ENCODE measurements at regions not wholly inside any gene's neighbourhood (a gene's known extent, or its start where the extent isn't known, plus 50 kb on each side); places are given as distances from the start of the nearest gene placed in this dataset.
A peak's percentile ranks its signal among the peaks of the same experiment; 100 is the strongest.

- no peaks in the 10 kb centered on the region for H3K9me3 ChIP-seq (ENCODE audit: low read length)
- DNase-seq, result peak; percentile 65
- no peak overlapping the region for H3K9ac ChIP-seq (ENCODE audit: low read length)
- H2AFZ ChIP-seq (ENCODE audit: low read length), result peak overlapping the region; percentile 39; the same call in 1 of the 2 replicates
- H3K27me3 ChIP-seq (ENCODE audit: low read length), result no peaks in the 10 kb centered on the region
- H3K4me1 ChIP-seq (ENCODE audit: low read length), result no peaks in the 10 kb centered on the region
- no peaks in the 10 kb centered on the region for H4K20me1 ChIP-seq (ENCODE audit: insufficient read depth, low read depth, low read length)
- H3K79me2 ChIP-seq (ENCODE audit: low read length), result no peaks in the 10 kb centered on the region
- no peaks in the 10 kb centered on the region for H3K9me2 ChIP-seq (replicated peaks; ENCODE audit: insufficient read depth, low read length)
- H3K36me3 ChIP-seq (ENCODE audit: insufficient read depth, low read length), result no peaks in the 10 kb centered on the region
- no peak overlapping the region for H3K4me2 ChIP-seq (ENCODE audit: low read depth, low read length, poor library complexity, severe bottlenecking)
- H3K4me3 ChIP-seq (ENCODE audit: low read length), result no peak overlapping the region
- no peak overlapping the region for H3K27ac ChIP-seq (ENCODE audit: low read length)
Observed at GRCh38 chr7:153354071-153354470, 594.5 kb downstream of the ACTR3B start.

GRCh38 chr7:153370092-153370491 lies 610.5 kb downstream of the ACTR3B start:
- H3K4me1 ChIP-seq (ENCODE audit: low read length), result no peaks in the 10 kb centered on the region
- H3K4me2 ChIP-seq (ENCODE audit: low read depth, low read length, poor library complexity, severe bottlenecking), result no peak overlapping the region
- H3K27me3 ChIP-seq (ENCODE audit: low read length), result no peaks in the 10 kb centered on the region

GRCh38 chr7:153380636-153381035 lies 621.1 kb downstream of the ACTR3B start:
- H3K79me2 ChIP-seq (ENCODE audit: low read length), result no peaks in the 10 kb centered on the region
- H3K27me3 ChIP-seq (ENCODE audit: low read length), result no peaks in the 10 kb centered on the region
- DNase-seq, result no peak
- no peak overlapping the region for H3K4me3 ChIP-seq (ENCODE audit: low read length)
- no peak overlapping the region for H2AFZ ChIP-seq (ENCODE audit: low read length)
- H3K9me2 ChIP-seq (replicated peaks; ENCODE audit: insufficient read depth, low read length), result no peaks in the 10 kb centered on the region
- H4K20me1 ChIP-seq (ENCODE audit: insufficient read depth, low read depth, low read length), result no peaks in the 10 kb centered on the region
- H3K4me1 ChIP-seq (ENCODE audit: low read length), result no peaks in the 10 kb centered on the region
- no peaks in the 10 kb centered on the region for H3K9me3 ChIP-seq (ENCODE audit: low read length)
- no peak overlapping the region for H3K9ac ChIP-seq (ENCODE audit: low read length)
- H3K27ac ChIP-seq (ENCODE audit: low read length), result no peak overlapping the region
- no peak overlapping the region for H3K4me2 ChIP-seq (ENCODE audit: low read depth, low read length, poor library complexity, severe bottlenecking)
- H3K36me3 ChIP-seq (ENCODE audit: insufficient read depth, low read length), result no peaks in the 10 kb centered on the region

More at GRCh38 chr7:153370092-153370491, 610.5 kb downstream of the ACTR3B start:
- Histone ChIP-seq H3K27ac (ENCODE audit: low read length) (no peak overlapping the region), H4K20me1 (ENCODE audit: insufficient read depth, low read depth, low read length) (no peaks in the 10 kb centered on the region), H3K36me3 (ENCODE audit: insufficient read depth, low read length) (no peaks in the 10 kb centered on the region), H2AFZ (ENCODE audit: low read length) (no peak overlapping the region), H3K9me3 (ENCODE audit: low read length) (no peaks in the 10 kb centered on the region), H3K9me2 (replicated peaks; ENCODE audit: insufficient read depth, low read length) (no peaks in the 10 kb centered on the region), H3K4me3 (ENCODE audit: low read length) (no peak overlapping the region), H3K9ac (ENCODE audit: low read length) (no peak overlapping the region), H3K79me2 (ENCODE audit: low read length) (no peaks in the 10 kb centered on the region)
- DNase-seq, result peak; percentile 41

- H3K9ac ChIP-seq (ENCODE audit: low read length), result no peak overlapping the region
- no peaks in the 10 kb centered on the region for H3K27me3 ChIP-seq (ENCODE audit: low read length)
- H4K20me1 ChIP-seq (ENCODE audit: insufficient read depth, low read depth, low read length), result no peaks in the 10 kb centered on the region
- H3K4me1 ChIP-seq (ENCODE audit: low read length), result no peaks in the 10 kb centered on the region
- no peaks in the 10 kb centered on the region for H3K9me3 ChIP-seq (ENCODE audit: low read length)
- no peak overlapping the region for H3K4me3 ChIP-seq (ENCODE audit: low read length)
- peak; percentile 73 for DNase-seq
- no peaks in the 10 kb centered on the region for H3K9me2 ChIP-seq (replicated peaks; ENCODE audit: insufficient read depth, low read length)
- H3K79me2 ChIP-seq (ENCODE audit: low read length), result no peaks in the 10 kb centered on the region
- H2AFZ ChIP-seq (ENCODE audit: low read length), result no peak overlapping the region
- no peaks in the 10 kb centered on the region for H3K36me3 ChIP-seq (ENCODE audit: insufficient read depth, low read length)
- H3K27ac ChIP-seq (ENCODE audit: low read length), result no peak overlapping the region
- H3K4me2 ChIP-seq (ENCODE audit: low read depth, low read length, poor library complexity, severe bottlenecking), result no peak overlapping the region
Observed at GRCh38 chr7:153381275-153382040, 621.9 kb downstream of the ACTR3B start.

GRCh38 chr7:153382641-153383101 lies 623.1 kb downstream of the ACTR3B start:
- DNase-seq, result no peak
- no peaks in the 10 kb centered on the region for H3K79me2 ChIP-seq (ENCODE audit: low read length)
- H4K20me1 ChIP-seq (ENCODE audit: insufficient read depth, low read depth, low read length), result no peaks in the 10 kb centered on the region
- no peak overlapping the region for H3K9ac ChIP-seq (ENCODE audit: low read length)
- H3K27ac ChIP-seq (ENCODE audit: low read length), result no peak overlapping the region
- no peaks in the 10 kb centered on the region for H3K9me2 ChIP-seq (replicated peaks; ENCODE audit: insufficient read depth, low read length)
- no peaks in the 10 kb centered on the region for H3K4me1 ChIP-seq (ENCODE audit: low read length)
- no peaks in the 10 kb centered on the region for H3K27me3 ChIP-seq (ENCODE audit: low read length)
- H3K4me2 ChIP-seq (ENCODE audit: low read depth, low read length, poor library complexity, severe bottlenecking), result no peak overlapping the region
- H3K4me3 ChIP-seq (ENCODE audit: low read length), result no peak overlapping the region
- H3K36me3 ChIP-seq (ENCODE audit: insufficient read depth, low read length), result no peaks in the 10 kb centered on the region
- no peak overlapping the region for H2AFZ ChIP-seq (ENCODE audit: low read length)
- no peaks in the 10 kb centered on the region; the same call in 1 of the 2 replicates for H3K9me3 ChIP-seq (ENCODE audit: low read length)

GRCh38 chr7:153383781-153384180 lies 624.2 kb downstream of the ACTR3B start:
- no peak overlapping the region for H3K9ac ChIP-seq (ENCODE audit: low read length)
- no peaks in the 10 kb centered on the region for H3K4me1 ChIP-seq (ENCODE audit: low read length)
- H3K4me3 ChIP-seq (ENCODE audit: low read length), result no peak overlapping the region
- no peaks in the 10 kb centered on the region for H3K9me2 ChIP-seq (replicated peaks; ENCODE audit: insufficient read depth, low read length)
- no peak for DNase-seq
- H3K79me2 ChIP-seq (ENCODE audit: low read length), result no peaks in the 10 kb centered on the region
- no peaks in the 10 kb centered on the region for H3K27me3 ChIP-seq (ENCODE audit: low read length)
- H3K4me2 ChIP-seq (ENCODE audit: low read depth, low read length, poor library complexity, severe bottlenecking), result no peak overlapping the region
- H2AFZ ChIP-seq (ENCODE audit: low read length), result no peak overlapping the region
- H4K20me1 ChIP-seq (ENCODE audit: insufficient read depth, low read depth, low read length), result no peaks in the 10 kb centered on the region
- no peak overlapping the region for H3K27ac ChIP-seq (ENCODE audit: low read length)
- H3K36me3 ChIP-seq (ENCODE audit: insufficient read depth, low read length), result no peaks in the 10 kb centered on the region
- H3K9me3 ChIP-seq (ENCODE audit: low read length), result no peaks in the 10 kb centered on the region; the same call in 1 of the 2 replicates

- DNase-seq, result no peak
- no peaks in the 10 kb centered on the region; the same call in 1 of the 2 replicates for H3K9me3 ChIP-seq (ENCODE audit: low read length)
Observed at GRCh38 chr7:153385502-153385901, 626.0 kb downstream of the ACTR3B start.

GRCh38 chr7:153386556-153386955 lies 627.0 kb downstream of the ACTR3B start:
- Histone ChIP-seq H3K4me3 (ENCODE audit: low read length) (no peak overlapping the region), H3K4me1 (ENCODE audit: low read length) (no peaks in the 10 kb centered on the region), H3K27me3 (ENCODE audit: low read length) (no peaks in the 10 kb centered on the region), H2AFZ (ENCODE audit: low read length) (no peak overlapping the region), H4K20me1 (ENCODE audit: insufficient read depth, low read depth, low read length) (no peaks in the 10 kb centered on the region), H3K27ac (ENCODE audit: low read length) (no peak overlapping the region), H3K9ac (ENCODE audit: low read length) (no peak overlapping the region), H3K4me2 (ENCODE audit: low read depth, low read length, poor library complexity, severe bottlenecking) (no peak overlapping the region), H3K36me3 (ENCODE audit: insufficient read depth, low read length) (no peaks in the 10 kb centered on the region), H3K9me2 (replicated peaks; ENCODE audit: insufficient read depth, low read length) (no peaks in the 10 kb centered on the region), H3K79me2 (ENCODE audit: low read length) (no peaks in the 10 kb centered on the region), H3K9me3 (ENCODE audit: low read length) (no peaks in the 10 kb centered on the region; the same call in 1 of the 2 replicates)
- no peak for DNase-seq

More at GRCh38 chr7:153385502-153385901, 626.0 kb downstream of the ACTR3B start:
- Histone ChIP-seq H3K36me3 (ENCODE audit: insufficient read depth, low read length) (no peaks in the 10 kb centered on the region), H3K9me2 (replicated peaks; ENCODE audit: insufficient read depth, low read length) (no peaks in the 10 kb centered on the region), H3K9ac (ENCODE audit: low read length) (no peak overlapping the region), H3K27ac (ENCODE audit: low read length) (no peak overlapping the region), H3K27me3 (ENCODE audit: low read length) (no peaks in the 10 kb centered on the region), H3K4me2 (ENCODE audit: low read depth, low read length, poor library complexity, severe bottlenecking) (no peak overlapping the region), H4K20me1 (ENCODE audit: insufficient read depth, low read depth, low read length) (no peaks in the 10 kb centered on the region), H3K4me1 (ENCODE audit: low read length) (no peaks in the 10 kb centered on the region), H3K79me2 (ENCODE audit: low read length) (no peaks in the 10 kb centered on the region), H2AFZ (ENCODE audit: low read length) (no peak overlapping the region), H3K4me3 (ENCODE audit: low read length) (no peak overlapping the region)
